GM12878 (cell line): ENCODE measurements at regions not wholly inside any gene's neighbourhood (a gene's known extent, or its start where the extent isn't known, plus 50 kb on each side); places are given as distances from the start of the nearest gene placed in this dataset.

Experiments
- CHD2 ChIP-seq: IDR thresholded peaks from 2 replicates; pipeline ENCODE4 v1.6.1; 2011; ENCODE audit warnings: low read depth, low read length, improper control_type of control experiment, borderline replicate concordance
- CTCF ChIP-seq, 3 experiments: IDR thresholded peaks in 2 of 3; conservative IDR thresholded peaks in 1 of 3; 2 replicates each; pipeline ENCODE4 v1.5.1; 2011; ENCODE audit warnings: low read depth in 3 of 3, low read length in 3 of 3, mild to moderate bottlenecking in 3 of 3, control low read depth in 2 of 3, moderate library complexity in 2 of 3, inconsistent platforms in 1 of 3, mixed read lengths in 1 of 3; ENCODE audit not compliant: control insufficient read depth in 2 of 3, insufficient read depth in 1 of 3; ENCODE audit errors: extremely low read depth in 1 of 3
- EZH2 ChIP-seq: IDR thresholded peaks from 2 replicates; pipeline ENCODE4 v1.6.1; 2012; ENCODE audit warnings: low read depth, mild to moderate bottlenecking, control low read depth, inconsistent platforms, low read length, borderline replicate concordance; ENCODE audit not compliant: control insufficient read depth
- FOXM1 ChIP-seq: IDR thresholded peaks from 2 replicates; pipeline ENCODE4 v1.6.1; 2012; ENCODE audit warnings: low read depth, mild to moderate bottlenecking, inconsistent platforms, low read length, moderate library complexity
- POLR2A ChIP-seq: IDR thresholded peaks from 2 replicates; pipeline ENCODE4 v1.6.1; 2011; ENCODE audit warnings: low read depth, mild to moderate bottlenecking, low read length
- POLR2AphosphoS5 ChIP-seq: IDR thresholded peaks from 2 replicates; pipeline ENCODE4 v1.6.1; 2011; ENCODE audit warnings: mild to moderate bottlenecking, low read length, inconsistent platforms
- SIN3A ChIP-seq: IDR thresholded peaks from 2 replicates; pipeline ENCODE4 v1.6.1; 2012; ENCODE audit warnings: low read depth, low read length, improper control_type of control experiment
- SMC3 ChIP-seq: IDR thresholded peaks from 2 replicates; pipeline ENCODE4 v1.6.1; 2011; ENCODE audit warnings: low read length, improper control_type of control experiment, borderline replicate concordance
- SP1 ChIP-seq: IDR thresholded peaks from one replicate; pipeline ENCODE4 v1.6.1; 2011; ENCODE audit warnings: low read depth, low read length
- USF1 ChIP-seq: IDR thresholded peaks from 2 replicates; pipeline ENCODE4 v1.6.1; 2011; ENCODE audit warnings: borderline replicate concordance, low read depth, mild to moderate bottlenecking, moderate library complexity, mixed read lengths, low read length; ENCODE audit not compliant: insufficient read depth; ENCODE audit errors: extremely low read length

DNA sequence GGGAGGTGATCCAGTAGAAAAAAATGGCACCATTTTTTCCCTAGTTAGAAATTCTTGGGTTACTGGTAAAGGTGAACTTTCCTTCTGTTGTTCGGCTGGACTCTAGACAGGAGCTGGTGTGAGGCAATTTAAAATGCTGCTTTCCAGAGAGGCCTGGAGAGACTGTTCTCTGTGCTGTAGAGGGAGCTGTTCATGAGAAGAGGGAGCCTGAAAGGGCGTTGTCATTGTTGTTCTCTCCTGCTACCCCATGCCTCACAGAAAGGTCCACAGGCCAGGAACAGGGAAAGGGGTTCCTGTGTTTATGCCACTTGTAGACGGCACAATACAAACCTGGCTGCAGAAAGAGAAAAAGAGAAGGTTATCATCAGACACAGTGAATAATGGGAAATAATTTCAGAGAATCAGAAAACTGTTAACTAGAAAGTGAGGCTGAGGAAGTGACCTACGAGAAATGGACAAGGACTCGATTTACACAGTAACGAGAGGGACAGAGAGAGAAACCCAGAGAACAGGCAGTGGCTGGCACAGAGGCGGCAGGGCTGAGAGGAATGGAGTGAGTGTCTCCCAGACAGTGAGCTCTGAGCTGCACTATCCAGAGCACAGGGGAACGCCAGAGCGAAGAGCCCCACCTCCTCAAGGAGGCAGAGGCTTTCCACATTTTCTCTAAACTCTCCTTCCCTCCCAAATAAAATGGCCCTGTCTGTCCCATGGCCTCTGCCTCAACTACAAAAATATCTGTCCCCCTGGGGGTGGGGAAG, 109.2 kb downstream of the RRM1 start:
- TF ChIP-seq EZH2 (no peak), USF1 (no peak), FOXM1 (no peak), SP1 (no peak), SMC3 (no peak), SIN3A (no peak), CHD2 (no peak), POLR2AphosphoS5 (no peak), POLR2A (no peak), CTCF (IDR thresholded peaks at IDR 0.05 in 2 of 3, conservative IDR thresholded peaks at IDR 0.05 in 1 of 3; ENCODE audit: control insufficient read depth in 2 of 3, extremely low read depth in 1 of 3, insufficient read depth in 1 of 3, low read depth in 3 of 3, low read length in 3 of 3) (no peak)
